NCI-H2227 (cell line): ENCODE measurements at regions not wholly inside any gene's neighbourhood (a gene's known extent, or its start where the extent isn't known, plus 50 kb on each side); places are given as distances from the start of the nearest gene placed in this dataset.

Experiments
- DNase-seq: peaks from one replicate; lab custom pipeline; 2025; ENCODE audit not compliant: unreplicated experiment; lab: John Stamatoyannopoulos, UW

- DNase-seq, result no peak
Measured at GRCh38 chr18:66759050-66759828, 155.3 kb upstream of the CDH19 start.

GRCh38 chr18:66757946-66758345, 154.1 kb upstream of the CDH19 start:
- DNase-seq, result no peak

GRCh38 chr18:66754335-66754734, 150.4 kb upstream of the CDH19 start:
- DNase-seq, result no peak

GRCh38 chr18:66752733-66753132, 148.8 kb upstream of the CDH19 start:
- DNase-seq, result no peak

- DNase-seq, result no peak
Measured at GRCh38 chr18:66749481-66750035, 145.7 kb upstream of the CDH19 start.

GRCh38 chr18:66749030-66749429, 145.1 kb upstream of the CDH19 start:
- DNase-seq, result no peak

GRCh38 chr18:66742832-66743231, 138.9 kb upstream of the CDH19 start:
- DNase-seq, result no peak

- DNase-seq, result no peak
Measured at GRCh38 chr18:66735933-66736332, 132.0 kb upstream of the CDH19 start.

GRCh38 chr18:66734451-66734850, 130.6 kb upstream of the CDH19 start:
- peak; percentile 20 for DNase-seq

- DNase-seq, result no peak
Measured at GRCh38 chr18:66731890-66732289, 128.0 kb upstream of the CDH19 start.

- no peak for DNase-seq
Measured at GRCh38 chr18:66729442-66730239, 125.8 kb upstream of the CDH19 start.

- no peak for DNase-seq
Measured at GRCh38 chr18:66728951-66729350, 125.1 kb upstream of the CDH19 start.

- DNase-seq, result no peak
Measured at GRCh38 chr18:66727991-66728390, 124.1 kb upstream of the CDH19 start.

GRCh38 chr18:66724664-66725356, 120.9 kb upstream of the CDH19 start:
- DNase-seq, result no peak

GRCh38 chr18:66722671-66723070, 118.8 kb upstream of the CDH19 start:
- no peak for DNase-seq

- no peak for DNase-seq
Measured at GRCh38 chr18:66708646-66709045, 104.8 kb upstream of the CDH19 start.

- DNase-seq, result no peak
Measured at GRCh38 chr18:66707473-66707872, 103.6 kb upstream of the CDH19 start.

- no peak for DNase-seq
Measured at GRCh38 chr18:66695281-66695680, 91.4 kb upstream of the CDH19 start.

GRCh38 chr18:66694852-66695251, 91.0 kb upstream of the CDH19 start:
- no peak for DNase-seq

GRCh38 chr18:66687635-66688034, 83.7 kb upstream of the CDH19 start:
- DNase-seq, result no peak

GRCh38 chr18:66682855-66683322, 79.0 kb upstream of the CDH19 start:
- DNase-seq, result peak; percentile 46
